Stimulated activated CD8-positive, alpha-beta memory T cell treated with anti-CD3 and anti-CD28 coated beads, Interleukin-12 subunit alpha, Interleukin-12 subunit beta, amount 100 ng/mL, for 1 hour (primary cell): ENCODE measurements at regions not wholly inside any gene's neighbourhood (a gene's known extent, or its start where the extent isn't known, plus 50 kb on each side); places are given as distances from the start of the nearest gene placed in this dataset.
"Not testable (repeated sequence)": the region's sequence is repeated elsewhere in the genome, so short reads cannot be mapped to it uniquely, and the experiment has no call there.

Source experiments
- DNase-seq: peaks from one replicate; pipeline ENCODE4 v3.0.0-alpha.2; 2020; ENCODE audit warnings: low read depth

- DNase-seq = no peak
These were observed 291.6 kb downstream of the KLF12 start for GRCh38 chr13:73842626-73843025.

DNA sequence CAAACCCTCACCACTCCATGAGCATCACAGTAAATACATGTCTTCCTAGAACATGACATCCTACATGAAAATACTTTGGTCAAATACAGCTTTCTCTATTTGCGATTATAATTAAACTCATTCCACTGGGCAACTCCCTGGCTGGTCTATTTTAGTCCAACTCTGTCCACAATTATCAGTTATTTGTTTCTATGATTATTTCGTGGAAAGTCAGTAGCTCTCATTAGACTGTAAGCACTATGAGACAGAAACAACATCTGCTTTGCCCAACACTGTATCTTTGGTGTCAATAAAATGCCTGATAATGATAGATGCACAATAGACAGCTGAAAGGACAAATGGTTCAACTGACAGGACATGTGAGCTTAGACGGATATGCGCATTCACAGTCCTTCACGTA lies 292.0 kb downstream of the KLF12 start:
- DNase-seq = no peak

DNA sequence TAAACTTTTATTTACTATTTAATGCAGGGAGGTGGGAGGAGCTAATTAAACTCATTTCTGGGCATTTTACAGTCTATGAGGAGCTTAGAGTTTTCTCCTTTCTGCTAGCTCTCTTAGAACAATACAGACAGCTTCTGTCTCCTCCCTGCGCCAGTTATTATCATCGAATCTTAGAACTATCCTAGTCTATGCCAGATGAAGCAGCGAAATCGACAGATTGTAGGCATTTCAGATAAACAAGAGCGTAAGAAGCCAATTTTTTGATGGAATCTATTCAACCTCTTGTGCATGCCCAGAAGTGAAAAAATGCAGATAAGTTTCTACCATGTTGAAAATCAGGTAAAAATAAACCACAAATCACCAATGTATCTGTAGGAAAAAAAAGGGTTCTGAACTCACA lies 297.1 kb downstream of the KLF12 start:
- DNase-seq = no peak

GRCh38 chr13:73835138-73835721 lies 299.0 kb downstream of the KLF12 start:
- DNase-seq = no peak

GRCh38 chr13:73833325-73834070 lies 300.7 kb downstream of the KLF12 start:
- DNase-seq = no peak

DNA sequence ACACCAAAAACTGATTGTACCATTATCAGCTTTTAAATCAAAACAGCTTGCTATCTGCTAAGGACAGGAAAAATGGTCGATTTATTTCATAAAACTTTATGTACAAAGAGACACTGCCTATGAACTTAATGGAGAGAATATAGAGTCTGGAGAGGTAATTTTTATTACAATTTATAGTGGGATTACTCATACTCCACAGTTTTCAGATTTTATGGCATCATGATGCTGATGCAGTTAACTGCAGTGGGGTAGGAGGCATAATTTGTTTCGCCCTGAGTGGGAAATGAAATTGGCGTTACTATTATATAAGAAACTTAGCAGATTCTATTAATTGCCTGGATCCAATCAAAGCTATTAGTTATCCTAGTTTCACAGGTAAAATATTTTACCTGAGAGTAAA lies 301.4 kb downstream of the KLF12 start:
- DNase-seq = no peak

- DNase-seq = no peak
These were observed 302.0 kb downstream of the KLF12 start for GRCh38 chr13:73832128-73832588.

- DNase-seq = no peak
These were observed 304.8 kb downstream of the KLF12 start for GRCh38 chr13:73829416-73829815.

DNA sequence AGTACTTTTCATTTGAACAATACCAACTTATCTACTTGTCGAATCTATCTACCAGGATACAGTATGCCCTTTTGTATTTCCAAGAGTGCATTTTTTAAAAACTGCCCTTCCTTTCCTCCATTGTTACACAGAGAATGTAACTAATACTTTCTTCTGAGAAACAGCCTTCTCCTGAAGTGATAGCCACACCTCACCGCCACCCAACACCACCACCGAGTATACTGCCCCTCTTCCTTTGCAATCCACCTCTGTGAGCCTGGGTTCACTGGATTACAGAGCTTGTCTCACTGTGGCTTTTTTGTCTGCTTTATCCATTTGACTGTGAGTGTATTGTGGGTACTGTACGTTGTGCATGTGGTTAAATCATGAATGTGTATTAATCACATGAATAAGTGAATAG lies 305.4 kb downstream of the KLF12 start:
- DNase-seq = no peak

DNA sequence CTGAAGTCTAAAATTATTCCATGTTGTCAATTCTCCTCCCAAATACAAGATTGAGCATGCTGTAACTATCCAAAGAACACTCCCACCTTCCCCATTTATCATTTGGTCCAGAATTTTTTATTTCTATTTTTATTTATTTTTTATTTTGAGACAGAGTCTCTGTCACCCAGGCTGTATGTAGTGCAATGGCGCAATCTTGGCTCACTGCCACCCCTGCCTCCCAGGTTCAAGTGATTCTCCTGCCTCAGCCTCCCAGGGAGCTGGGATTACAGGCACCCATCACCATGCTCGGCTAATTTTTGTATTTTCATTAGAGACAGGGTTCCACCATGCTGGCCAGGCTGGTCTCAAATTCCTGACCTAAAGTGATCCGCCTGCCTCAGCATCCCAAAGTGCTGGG lies 306.8 kb downstream of the KLF12 start:
- no peak for DNase-seq

DNA sequence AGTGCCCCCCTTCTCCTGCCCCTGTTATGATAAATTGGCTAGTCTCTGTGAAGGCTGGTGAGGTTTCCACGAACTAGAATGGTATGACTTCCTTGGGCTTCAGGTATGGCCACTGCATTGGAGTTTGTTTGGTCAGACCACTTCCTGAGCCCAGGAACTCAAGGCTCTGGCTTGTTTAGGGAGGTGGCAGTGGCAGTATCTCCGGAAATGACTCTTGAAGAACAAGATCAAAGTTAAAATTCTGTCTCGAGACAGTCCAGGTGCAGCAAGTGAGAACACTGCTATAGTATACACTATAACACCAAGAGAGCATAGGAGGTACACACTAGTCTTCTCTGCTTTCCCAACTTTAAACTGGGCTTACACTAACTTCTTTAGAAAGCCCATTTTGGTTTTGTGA lies 309.1 kb downstream of the KLF12 start:
- no peak for DNase-seq

DNA sequence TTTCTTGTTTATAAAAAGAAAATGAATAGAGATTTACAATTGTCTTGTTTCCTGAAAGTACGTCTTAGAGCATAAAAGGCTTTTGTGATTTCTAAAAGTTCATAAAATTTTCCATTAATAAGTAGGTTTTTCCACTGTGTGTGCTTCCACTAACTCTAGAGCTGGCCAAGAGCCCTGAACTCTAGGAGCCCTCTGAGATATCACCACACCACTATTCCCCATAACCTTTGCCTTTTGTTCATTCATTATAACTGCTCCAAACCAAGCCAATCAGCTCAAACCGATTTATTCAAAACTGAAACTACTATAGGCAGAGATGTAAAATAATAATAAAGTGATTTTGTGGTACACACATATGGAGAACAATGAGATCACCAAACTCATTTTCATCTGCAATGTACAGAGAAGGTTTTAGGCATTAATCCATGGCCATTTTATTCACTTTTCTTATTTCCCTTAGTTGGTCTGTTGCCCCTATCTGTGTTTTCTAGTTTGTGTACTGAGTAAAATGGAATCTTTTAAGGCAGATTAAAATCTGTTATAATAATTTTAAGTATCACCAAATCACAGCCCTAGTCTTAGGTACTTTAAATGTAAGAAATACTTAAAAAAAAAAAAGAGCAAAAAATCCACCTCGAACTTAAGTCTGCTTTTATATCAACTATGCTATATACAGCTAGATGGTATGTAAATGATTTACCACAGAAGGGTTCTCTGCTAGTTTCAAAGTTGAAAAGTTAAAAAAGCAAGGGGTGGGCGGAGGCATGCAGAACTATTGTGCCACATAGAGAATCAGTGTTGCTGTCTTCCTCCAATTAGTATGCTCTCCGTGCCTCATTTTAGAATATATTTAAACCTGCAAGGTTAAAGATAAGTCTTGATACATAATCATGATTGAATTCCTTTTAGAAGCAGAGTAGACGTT lies 311.3 kb downstream of the KLF12 start:
- DNase-seq = no peak

GRCh38 chr13:73820688-73821087 lies 313.5 kb downstream of the KLF12 start:
- no peak for DNase-seq

DNA sequence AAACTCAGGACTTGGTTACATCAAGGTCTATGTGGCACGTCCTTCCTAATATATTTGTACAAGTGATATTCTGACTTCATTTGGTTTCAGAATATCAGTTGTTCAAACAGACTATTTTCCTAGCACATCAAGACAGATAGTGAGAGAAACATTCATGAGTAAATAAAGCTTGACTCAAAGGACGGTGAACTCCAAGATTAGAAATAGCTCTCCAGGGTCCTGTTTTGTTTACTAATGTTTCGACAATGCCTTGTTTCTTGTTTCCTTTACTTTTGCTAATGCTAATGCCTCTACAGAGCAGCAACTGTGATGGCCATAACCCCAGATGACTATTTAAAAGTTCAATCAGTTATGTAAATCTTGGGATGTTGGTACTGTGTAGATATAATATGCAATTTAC lies 313.9 kb downstream of the KLF12 start:
- no peak for DNase-seq

DNA sequence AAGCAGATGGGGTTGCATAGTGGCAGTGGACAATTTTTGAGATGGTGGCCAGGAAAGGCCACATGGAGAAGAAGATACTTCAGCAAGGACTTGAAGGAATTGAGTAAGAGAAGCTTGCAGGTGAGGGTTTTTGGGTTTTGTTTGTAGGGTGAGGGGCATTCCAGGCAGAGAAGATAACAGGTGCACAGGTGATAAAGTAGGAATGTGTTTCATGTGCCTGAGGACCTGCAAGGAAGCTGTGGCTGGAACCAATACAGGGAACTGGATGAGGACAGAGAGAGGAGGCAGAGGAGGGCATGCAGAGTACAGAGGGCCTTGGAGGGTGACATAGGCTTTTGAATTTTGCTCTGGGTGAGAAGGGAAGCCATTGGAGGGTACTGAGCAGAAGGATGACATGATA lies 314.5 kb downstream of the KLF12 start:
- DNase-seq = no peak

DNA sequence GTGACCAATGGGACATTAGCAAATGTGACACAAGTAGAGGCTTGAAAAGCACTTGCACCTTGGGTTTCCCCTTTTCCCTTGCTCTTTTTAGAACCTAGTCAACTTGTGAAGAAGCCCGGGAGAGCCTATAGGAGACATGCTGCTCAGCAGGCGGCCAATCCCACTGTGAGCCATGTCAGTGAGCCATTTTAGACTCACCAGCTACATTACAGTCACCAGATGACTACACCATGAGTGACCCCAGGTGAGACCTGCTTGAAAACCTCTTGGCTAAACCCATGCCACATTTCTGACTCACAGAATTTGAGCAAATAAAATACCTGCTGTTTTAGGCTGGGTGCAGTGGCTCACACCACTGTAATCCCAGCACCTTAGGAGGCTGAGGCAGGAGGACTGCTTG lies 317.5 kb downstream of the KLF12 start:
- DNase-seq = no peak

DNA sequence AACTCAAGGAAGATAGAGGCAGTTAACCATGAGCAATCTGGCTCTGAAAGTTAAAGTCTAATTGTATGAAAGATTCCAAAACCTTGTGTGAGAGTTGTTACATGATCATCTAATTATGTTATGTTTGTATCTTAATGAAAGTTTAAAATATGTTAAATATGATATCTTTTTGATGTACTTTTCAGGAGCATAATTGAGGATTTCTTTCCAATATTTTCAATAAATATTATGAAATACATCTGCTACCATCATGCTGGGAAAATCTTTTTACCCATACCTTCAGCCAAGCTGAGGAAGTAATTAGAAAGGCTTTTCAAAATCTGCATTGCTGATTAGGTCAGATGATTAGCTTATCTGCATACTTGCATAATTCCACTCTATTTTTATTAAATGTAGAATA lies 318.4 kb downstream of the KLF12 start:
- DNase-seq = no peak

DNA sequence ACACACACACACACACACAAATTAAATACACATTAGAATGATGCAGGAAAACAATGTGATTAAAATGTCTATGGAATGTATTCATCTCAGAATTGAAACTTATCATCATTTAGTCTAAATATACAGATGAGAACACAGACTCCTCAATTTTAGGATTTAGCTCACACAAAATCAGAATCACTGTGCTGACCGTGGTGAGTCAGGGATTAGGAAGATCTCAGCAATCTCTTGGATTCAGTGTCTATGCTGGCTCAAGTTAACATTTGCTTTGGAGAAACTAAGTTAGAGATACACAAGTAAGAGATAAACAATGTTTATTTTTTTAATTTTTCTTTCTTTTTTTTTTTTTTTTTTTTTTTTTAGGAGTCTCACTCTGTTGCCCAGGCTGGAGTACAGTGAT lies 323.6 kb downstream of the KLF12 start:
- no peak for DNase-seq

DNA sequence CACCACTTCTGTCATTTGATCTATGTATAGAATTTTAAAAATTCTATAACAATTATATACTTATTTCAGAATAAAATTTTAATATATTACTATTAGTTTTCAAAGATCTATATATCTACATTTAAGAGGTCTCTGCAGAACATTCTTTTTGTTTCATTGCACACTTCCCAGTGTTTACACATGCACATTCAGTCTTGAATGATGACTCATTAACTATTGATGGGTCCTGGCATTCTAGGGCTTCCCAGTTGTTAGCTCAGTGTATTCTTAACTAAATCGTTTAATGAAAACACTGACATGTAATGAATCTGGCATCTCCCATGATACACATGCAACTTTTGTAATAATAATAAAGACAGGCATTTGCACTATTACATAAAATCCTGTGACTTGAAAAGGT lies 324.6 kb downstream of the KLF12 start:
- DNase-seq = no peak

DNA sequence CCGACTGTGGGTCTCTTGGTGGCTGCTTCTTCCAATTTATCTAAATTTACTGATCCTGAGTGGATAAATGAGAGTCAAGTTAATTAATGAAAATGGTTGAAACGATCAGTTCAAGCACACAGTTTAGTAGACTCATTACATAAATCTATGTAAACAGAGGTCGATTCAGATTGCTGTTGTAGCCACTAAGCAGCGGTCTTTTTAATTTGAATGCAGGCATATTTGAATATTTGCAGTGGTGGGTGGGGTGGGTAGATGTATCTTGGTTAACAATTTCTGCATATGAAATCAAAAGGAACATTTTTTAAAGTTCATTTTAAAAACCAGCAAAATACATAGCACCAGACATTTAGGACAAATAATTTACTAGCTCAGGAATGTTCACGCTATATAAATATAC lies 325.9 kb downstream of the KLF12 start:
- no peak for DNase-seq

- not testable (repeated sequence) for DNase-seq
These were observed 328.8 kb downstream of the KLF12 start for GRCh38 chr13:73805326-73805958.

DNA sequence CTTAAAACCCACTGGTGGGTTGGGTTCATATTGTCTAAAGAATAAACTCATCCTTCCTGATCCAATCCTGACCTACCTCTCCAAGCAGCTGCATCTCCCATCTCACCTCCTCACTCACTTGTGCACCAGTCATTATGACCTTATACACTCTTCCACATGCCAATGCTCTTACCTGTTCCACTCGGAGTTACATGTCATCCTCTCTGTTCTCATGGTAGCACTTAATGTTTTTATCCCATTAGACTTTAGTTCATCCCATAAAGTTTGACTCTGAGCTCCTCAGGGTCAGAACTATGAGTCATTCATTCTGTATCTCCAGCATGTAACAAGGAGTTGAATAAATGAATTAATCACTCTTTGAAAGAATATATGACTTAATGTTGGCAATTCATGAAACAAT lies 330.2 kb downstream of the KLF12 start:
- DNase-seq = no peak
